SU-DHL-6 (cell line): ENCODE measurements at regions not wholly inside any gene's neighbourhood (a gene's known extent, or its start where the extent isn't known, plus 50 kb on each side); places are given as distances from the start of the nearest gene placed in this dataset.

Source experiments
- H2AFZ ChIP-seq: fragments of 200-600 bp; sonication (generic); 2 replicates; pipeline ENCODE4 v1.6.1; 2014; ENCODE audit warnings: low read depth, mild to moderate bottlenecking, moderate library complexity, mixed read lengths, antibody characterized with exemption, low read length; ENCODE audit not compliant: severe bottlenecking
- H3F3A ChIP-seq: fragments of 200-600 bp; shearing (Covaris generic); 2 replicates; pipeline ENCODE4 v1.6.0; 2016; ENCODE audit warnings: antibody characterized with exemption, mild to moderate bottlenecking; ENCODE audit not compliant: insufficient read depth
- H3K27ac ChIP-seq: fragments of 200-600 bp; sonication (generic); 2 replicates; pipeline ENCODE4 v1.5.1; 2016; ENCODE audit warnings: low read depth, mild to moderate bottlenecking, low read length, moderate library complexity, mixed read lengths
- H3K27me3 ChIP-seq: fragments of 200-600 bp; sonication (generic), shearing (Covaris generic); 2 replicates; pipeline ENCODE4 v1.6.0; 2014; ENCODE audit warnings: mild to moderate bottlenecking, low read length
- H3K36me3 ChIP-seq: fragments of 200-600 bp; sonication (generic); 2 replicates; pipeline ENCODE4 v1.6.1; 2014; ENCODE audit warnings: mild to moderate bottlenecking, low read length, mixed read lengths
- H3K4me2 ChIP-seq: fragments of 300-600, 200-600 bp; shearing (Covaris generic), sonication (generic); 2 replicates; pipeline ENCODE4 v1.6.0; 2014; ENCODE audit warnings: low read length, low read depth, mild to moderate bottlenecking; ENCODE audit not compliant: poor library complexity, severe bottlenecking
- H3K4me3 ChIP-seq: fragments of 200-600 bp; sonication (generic); 2 replicates; pipeline ENCODE4 v1.5.1; 2014; ENCODE audit warnings: antibody characterized with exemption, low read length, mild to moderate bottlenecking, mixed read lengths; ENCODE audit not compliant: insufficient read depth, poor library complexity, severe bottlenecking
- H3K79me2 ChIP-seq: fragments of 200-600 bp; sonication (generic); 2 replicates; pipeline ENCODE4 v1.6.1; 2014; ENCODE audit warnings: mild to moderate bottlenecking, low read length, moderate library complexity; ENCODE audit not compliant: insufficient read depth
- H3K9ac ChIP-seq: fragments of 200-600 bp; sonication (generic); 2 replicates; pipeline ENCODE4 v1.7.0; 2014; ENCODE audit warnings: mild to moderate bottlenecking, low read length
- H3K9me2 ChIP-seq: fragments of 200-600 bp; sonication (generic); replicated peaks from 2 replicates; pipeline ENCODE4 v1.6.1; 2014; ENCODE audit warnings: low read length; ENCODE audit not compliant: insufficient read depth
- H3K9me3 ChIP-seq: fragments of 200-600 bp; sonication (generic); 2 replicates; pipeline ENCODE4 v1.6.1; 2014; ENCODE audit warnings: low read length, mixed read lengths; ENCODE audit not compliant: insufficient read depth
- H4K20me1 ChIP-seq: fragments of 200-600 bp; sonication (generic); 2 replicates; pipeline ENCODE4 v1.6.1; 2014; ENCODE audit warnings: low read depth, mild to moderate bottlenecking, antibody characterized with exemption, low read length, moderate library complexity, mixed read lengths
- EZH2phosphoT487 ChIP-seq: fragments of 200-600 bp; sonication (generic), shearing (Covaris generic); conservative IDR thresholded peaks from 2 replicates; pipeline ENCODE4 v1.6.1; 2018; ENCODE audit warnings: mild to moderate bottlenecking, antibody characterized with exemption, low read length, moderate library complexity, mixed read lengths
- TF ChIP-seq, protein P1 (sequence below): fragments of 200-600 bp; sonication (generic); IDR thresholded peaks from one replicate; pipeline ENCODE4 v1.5.1; 2017; ENCODE audit warnings: antibody characterized with exemption, mild to moderate bottlenecking, low read length, moderate library complexity; ENCODE audit not compliant: insufficient read depth, poor library complexity, severe bottlenecking

DNA sequence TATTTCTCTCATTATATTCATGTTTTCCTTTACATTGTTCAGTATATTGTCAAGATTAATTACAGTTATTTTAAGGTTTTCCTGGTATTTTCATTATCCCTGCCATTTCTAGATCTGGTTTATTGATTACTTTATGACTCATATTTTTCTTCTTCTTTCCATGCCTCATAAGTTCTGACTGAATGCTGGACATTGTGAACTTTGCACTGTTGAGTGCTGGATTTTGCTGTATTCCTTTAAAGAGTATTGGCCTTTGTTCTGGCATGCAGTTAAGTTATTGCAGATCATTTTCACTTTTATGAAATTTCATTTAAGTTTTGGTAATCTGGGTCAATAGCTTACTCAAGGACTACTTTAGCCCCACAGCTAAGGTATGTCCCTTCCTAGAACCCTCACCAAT is 73.1 kb downstream of the KLF6 start:
- Histone ChIP-seq H3K36me3 (no peaks in the 10 kb centered on the region), H3K79me2 (no peaks in the 10 kb centered on the region), H3K27me3 (no peaks in the 10 kb centered on the region), H3K4me2 (no peak overlapping the region), H3K4me3 (no peak overlapping the region), H3F3A (no peaks in the 10 kb centered on the region), H2AFZ (no peak overlapping the region), H3K9me2 (peaks cover 4% of the 10 kb centered on the region; the same call in 1 of the 2 replicates), H4K20me1 (no peaks in the 10 kb centered on the region), H3K27ac (no peak overlapping the region), H3K9me3 (no peaks in the 10 kb centered on the region), H3K9ac (no peak overlapping the region)
- TF ChIP-seq, protein P1, sequence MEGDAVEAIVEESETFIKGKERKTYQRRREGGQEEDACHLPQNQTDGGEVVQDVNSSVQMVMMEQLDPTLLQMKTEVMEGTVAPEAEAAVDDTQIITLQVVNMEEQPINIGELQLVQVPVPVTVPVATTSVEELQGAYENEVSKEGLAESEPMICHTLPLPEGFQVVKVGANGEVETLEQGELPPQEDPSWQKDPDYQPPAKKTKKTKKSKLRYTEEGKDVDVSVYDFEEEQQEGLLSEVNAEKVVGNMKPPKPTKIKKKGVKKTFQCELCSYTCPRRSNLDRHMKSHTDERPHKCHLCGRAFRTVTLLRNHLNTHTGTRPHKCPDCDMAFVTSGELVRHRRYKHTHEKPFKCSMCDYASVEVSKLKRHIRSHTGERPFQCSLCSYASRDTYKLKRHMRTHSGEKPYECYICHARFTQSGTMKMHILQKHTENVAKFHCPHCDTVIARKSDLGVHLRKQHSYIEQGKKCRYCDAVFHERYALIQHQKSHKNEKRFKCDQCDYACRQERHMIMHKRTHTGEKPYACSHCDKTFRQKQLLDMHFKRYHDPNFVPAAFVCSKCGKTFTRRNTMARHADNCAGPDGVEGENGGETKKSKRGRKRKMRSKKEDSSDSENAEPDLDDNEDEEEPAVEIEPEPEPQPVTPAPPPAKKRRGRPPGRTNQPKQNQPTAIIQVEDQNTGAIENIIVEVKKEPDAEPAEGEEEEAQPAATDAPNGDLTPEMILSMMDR: no peak
- no peak for TF ChIP-seq EZH2phosphoT487

DNA sequence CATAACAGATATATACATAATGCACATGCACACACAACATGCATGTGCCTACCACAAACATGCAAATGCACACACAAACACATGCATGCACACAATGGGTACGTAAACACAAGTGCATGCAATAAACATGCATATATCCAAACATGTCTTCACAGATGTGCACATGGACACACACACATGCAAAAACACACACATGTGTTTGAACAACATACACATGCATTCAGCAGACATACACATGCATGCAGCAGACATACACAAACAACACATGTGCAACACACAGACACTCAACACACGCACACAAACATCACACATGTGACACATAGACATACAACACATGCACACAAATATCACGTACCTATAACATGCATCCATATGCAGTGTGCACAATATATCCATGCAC is 74.2 kb downstream of the KLF6 start:
- H3K4me2 ChIP-seq: no peak overlapping the region

DNA sequence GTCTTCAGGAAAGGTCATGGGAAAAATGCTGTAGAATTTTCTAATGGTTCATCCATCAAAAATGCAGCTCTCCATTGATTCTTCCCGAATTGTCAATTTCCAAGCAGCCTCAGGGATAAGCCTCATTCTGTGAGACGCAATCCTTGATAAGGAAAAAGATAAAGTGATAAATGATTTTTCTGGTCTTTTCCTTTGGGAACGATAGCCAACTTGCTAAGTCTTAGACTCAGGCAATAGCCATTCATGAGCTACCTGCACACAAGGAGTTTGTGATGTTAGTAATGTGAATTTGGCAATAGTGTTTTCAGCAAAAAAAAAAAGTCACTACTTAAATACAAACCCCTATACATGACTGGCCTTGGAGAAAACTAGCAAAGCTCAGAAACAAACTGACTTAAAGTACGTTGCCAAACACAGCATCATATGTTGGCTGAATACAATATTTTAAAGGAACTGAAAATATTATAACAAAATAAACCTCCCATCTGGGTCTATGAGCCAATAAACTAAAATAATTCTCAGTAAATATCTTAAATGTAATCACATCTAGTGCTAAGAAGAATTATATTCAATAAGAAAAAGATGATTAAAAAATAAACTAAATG is 75.5 kb downstream of the KLF6 start:
- H3F3A ChIP-seq: no peaks in the 10 kb centered on the region
- no peaks in the 10 kb centered on the region for H3K36me3 ChIP-seq
- H4K20me1 ChIP-seq: no peaks in the 10 kb centered on the region
- H3K4me2 ChIP-seq: no peak overlapping the region
- H3K9ac ChIP-seq: no peak overlapping the region
- no peak for TF ChIP-seq EZH2phosphoT487
- TF ChIP-seq, protein P1: no peak
- H3K9me3 ChIP-seq: no peaks in the 10 kb centered on the region
- H3K9me2 ChIP-seq: peaks cover 4% of the 10 kb centered on the region; the same call in 1 of the 2 replicates
- H3K27ac ChIP-seq: no peak overlapping the region
- no peak overlapping the region for H2AFZ ChIP-seq
- no peaks in the 10 kb centered on the region for H3K79me2 ChIP-seq
- H3K4me3 ChIP-seq: no peak overlapping the region
- H3K27me3 ChIP-seq: no peaks in the 10 kb centered on the region

More for the DNA sequence above, 74.2 kb downstream of the KLF6 start:
- H3K9ac ChIP-seq: no peak overlapping the region
- no peaks in the 10 kb centered on the region for H4K20me1 ChIP-seq
- H3K79me2 ChIP-seq: no peaks in the 10 kb centered on the region
- H3K9me2 ChIP-seq: peaks cover 4% of the 10 kb centered on the region; the same call in 1 of the 2 replicates
- H3K27ac ChIP-seq: no peak overlapping the region
- H3K9me3 ChIP-seq: no peaks in the 10 kb centered on the region
- H3K4me3 ChIP-seq: no peak overlapping the region
- H3K27me3 ChIP-seq: no peaks in the 10 kb centered on the region
- no peaks in the 10 kb centered on the region for H3F3A ChIP-seq
- no peaks in the 10 kb centered on the region for H3K36me3 ChIP-seq
- TF ChIP-seq, protein P1: no peak
- no peak for TF ChIP-seq EZH2phosphoT487
- no peak overlapping the region for H2AFZ ChIP-seq
